ENCODE measurements at regions not wholly inside any gene's neighbourhood (a gene's known extent, or its start where the extent isn't known, plus 50 kb on each side); places are given as distances from the start of the nearest gene placed in this dataset.

DNA sequence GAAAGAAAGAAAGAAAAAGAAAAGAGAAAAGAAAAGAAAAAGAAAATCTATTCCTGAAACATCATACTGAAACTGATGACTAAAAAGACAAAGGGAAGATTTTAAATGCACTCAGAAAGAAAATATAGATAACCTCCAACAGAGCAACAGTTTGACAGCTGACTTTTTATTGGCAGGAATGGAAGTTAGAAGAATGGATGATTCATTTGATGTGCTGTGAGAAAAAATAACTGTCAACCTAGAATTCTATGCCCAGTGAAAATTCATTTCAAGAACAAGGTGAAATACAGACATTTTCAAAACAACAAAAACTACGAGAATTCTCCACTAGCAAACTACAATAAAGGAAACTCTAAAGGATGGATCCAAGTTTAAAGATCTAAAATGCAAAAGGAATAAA, 50.5 kb upstream of the HSPA12A start:
- no peak for DNase-seq

DNA sequence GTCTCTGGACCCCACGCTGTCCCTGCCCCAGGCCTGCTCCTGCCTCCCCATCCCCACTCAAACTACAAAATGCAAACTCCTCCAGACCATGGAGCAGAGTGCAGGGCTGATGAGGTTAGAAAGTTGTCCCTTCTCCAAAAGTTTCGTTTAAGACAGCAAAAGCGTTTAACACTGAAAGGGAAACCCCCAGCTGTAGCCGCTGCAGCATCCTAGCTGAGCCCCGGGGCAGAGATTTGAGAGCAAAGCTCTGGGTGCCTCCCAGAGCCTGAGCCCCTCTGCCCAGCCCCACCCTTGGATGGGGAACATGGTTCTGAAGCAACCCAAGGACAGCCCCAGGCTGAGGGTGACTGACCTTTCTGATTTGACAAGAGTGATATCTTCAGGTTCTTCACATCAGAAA, 52.8 kb upstream of the ENO4 start:
- no peak for DNase-seq

DNA sequence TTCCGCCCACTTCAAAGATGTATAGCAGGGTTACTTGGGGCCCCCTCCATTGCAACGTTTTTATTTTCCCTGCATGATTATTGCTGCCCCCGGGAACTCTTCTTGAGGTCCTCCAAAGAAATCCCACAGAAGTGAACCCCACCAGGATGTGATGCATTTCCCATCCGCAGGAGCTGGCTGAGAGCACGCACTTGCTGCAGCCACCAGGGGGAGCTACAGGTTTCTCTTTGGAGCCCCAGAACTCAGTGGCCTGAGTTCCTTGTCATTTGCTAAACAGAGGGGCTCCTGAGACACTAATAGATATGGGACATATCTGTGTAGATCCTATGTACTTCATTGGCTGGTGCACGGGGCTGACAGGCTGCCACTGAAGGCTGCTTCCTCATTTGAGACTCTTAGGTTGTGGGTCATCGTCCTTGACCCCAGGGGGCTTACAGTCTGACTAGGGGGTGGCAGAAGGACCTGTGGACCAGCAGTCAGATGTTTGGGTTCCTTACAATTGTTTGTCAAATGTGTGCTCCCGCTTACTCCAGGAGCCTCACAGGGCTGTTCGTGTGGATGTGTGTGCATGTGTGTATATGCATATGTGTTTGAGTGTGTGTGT, 52.3 kb upstream of the ENO4 start:
- peak; percentile 29 to 44 (median 34) for DNase-seq

DNA sequence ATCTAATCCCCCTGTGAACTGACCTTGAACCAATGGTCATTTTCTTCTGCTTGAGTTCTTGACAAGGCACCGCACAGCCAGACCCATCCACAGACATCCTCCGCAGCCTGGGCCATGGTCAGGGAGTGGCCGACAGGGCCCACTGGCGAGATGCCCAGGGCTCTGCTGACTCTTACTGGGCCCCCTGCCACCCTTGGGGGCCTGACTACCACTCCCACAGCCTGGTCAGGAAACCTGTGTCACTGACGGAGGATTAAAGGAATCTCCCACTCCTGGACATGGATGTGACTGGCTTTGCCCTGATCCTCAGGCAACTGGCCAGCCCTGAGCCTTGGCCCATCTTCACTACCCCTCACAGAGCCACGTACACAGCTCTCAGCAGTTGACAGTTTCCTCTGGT, 50.4 kb upstream of the ENO4 start:
- DNase-seq = no peak

All from activated naive CD4-positive, alpha-beta T cell (primary cell).